ENCODE measurements at regions not wholly inside any gene's neighbourhood (a gene's known extent, or its start where the extent isn't known, plus 50 kb on each side); places are given as distances from the start of the nearest gene placed in this dataset.
"Not testable (repeated sequence)": the region's sequence is repeated elsewhere in the genome, so short reads cannot be mapped to it uniquely, and the experiment has no call there.

- no peak for DNase-seq
Observed at GRCh38 chr2:40962026-40962425, 510.1 kb upstream of the SLC8A1 start.

DNA sequence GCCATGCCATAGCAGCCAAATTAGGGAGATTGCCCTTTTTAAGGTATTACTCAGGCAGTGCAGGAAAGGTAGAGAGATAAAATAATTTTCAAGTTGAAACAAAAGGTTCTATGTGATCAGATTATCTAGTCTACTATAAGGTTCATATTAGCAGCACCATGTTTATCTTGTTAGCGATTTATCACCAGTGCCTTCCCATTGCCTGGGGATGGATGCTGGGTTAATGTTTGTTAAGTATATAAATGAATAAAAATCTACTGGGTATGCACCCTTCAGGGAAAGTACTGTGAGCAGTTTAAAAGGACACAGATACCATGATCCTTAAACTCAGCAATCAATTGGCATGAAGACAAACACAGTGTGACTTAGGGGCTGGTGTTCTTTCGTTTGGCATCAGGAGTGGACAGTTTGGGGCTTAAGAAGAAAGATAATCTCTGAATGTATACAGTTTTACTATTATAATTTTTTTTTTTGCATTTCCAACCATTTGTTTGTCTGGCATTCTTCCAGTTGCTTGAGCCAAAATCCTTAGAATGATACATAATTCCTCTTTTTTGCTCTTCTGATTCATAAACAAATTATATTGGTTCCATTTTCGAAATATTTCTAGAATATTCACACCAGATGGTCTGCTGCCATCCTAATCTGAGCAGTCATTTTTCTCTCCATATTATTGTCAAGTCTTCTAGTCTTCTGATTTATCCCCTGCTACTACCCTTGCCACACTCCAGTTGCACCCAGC lies 512.8 kb upstream of the SLC8A1 start:
- DNase-seq = no peak

DNA sequence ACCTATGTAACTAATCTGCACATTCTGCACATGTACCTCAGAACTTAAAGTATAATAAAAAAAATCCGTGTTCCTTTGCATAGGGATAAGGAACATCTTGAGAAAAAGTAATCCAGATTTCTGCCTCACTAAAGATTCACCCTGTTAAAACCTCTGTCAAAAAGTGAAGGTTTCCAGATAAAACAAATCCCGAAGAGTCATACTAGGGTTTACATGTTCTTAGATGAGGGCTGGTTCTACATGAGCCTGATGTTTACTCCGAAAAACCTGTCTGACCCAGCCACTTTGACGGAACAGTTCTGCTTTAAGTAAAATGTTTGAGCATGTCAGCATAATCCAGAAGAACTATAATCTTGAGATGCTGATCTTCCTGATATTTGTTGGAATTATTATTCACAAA lies 515.6 kb upstream of the SLC8A1 start:
- no peak for DNase-seq

GRCh38 chr2:40975151-40975550 lies 523.3 kb upstream of the SLC8A1 start:
- no peak for DNase-seq

- no peak for DNase-seq
Observed at GRCh38 chr2:40997362-40997761, 545.5 kb upstream of the SLC8A1 start.

GRCh38 chr2:41000374-41000773 lies 548.5 kb upstream of the SLC8A1 start:
- DNase-seq = no peak

GRCh38 chr2:41000906-41001305 lies 549.0 kb upstream of the SLC8A1 start:
- no peak for DNase-seq

- DNase-seq = no peak
Observed at GRCh38 chr2:41004700-41005099, 552.8 kb upstream of the SLC8A1 start.

GRCh38 chr2:41020358-41020757 lies 568.5 kb upstream of the SLC8A1 start:
- no peak for DNase-seq

- DNase-seq = no peak
Observed at GRCh38 chr2:41024816-41025215, 572.9 kb upstream of the SLC8A1 start.

- no peak for DNase-seq
Observed at GRCh38 chr2:41026613-41027012, 574.7 kb upstream of the SLC8A1 start.

DNA sequence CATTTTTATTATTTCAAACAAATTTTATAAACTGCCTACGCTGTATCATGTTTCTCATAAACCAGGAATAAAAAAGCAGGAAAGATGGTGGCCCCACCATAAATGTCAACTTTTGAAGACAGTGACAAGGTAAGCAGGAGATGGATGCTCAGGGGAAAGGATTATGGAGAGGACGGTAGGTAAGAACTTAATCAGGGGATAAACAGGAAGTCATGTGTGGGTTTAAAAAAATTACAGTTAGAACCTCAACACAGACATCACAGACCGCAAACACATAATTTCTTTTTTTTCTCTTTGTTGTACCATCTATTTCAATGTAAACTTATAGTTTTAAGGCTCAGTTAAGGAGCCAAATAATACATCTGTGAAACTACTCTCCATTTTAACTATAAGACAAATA lies 575.2 kb upstream of the SLC8A1 start:
- no peak for DNase-seq

DNA sequence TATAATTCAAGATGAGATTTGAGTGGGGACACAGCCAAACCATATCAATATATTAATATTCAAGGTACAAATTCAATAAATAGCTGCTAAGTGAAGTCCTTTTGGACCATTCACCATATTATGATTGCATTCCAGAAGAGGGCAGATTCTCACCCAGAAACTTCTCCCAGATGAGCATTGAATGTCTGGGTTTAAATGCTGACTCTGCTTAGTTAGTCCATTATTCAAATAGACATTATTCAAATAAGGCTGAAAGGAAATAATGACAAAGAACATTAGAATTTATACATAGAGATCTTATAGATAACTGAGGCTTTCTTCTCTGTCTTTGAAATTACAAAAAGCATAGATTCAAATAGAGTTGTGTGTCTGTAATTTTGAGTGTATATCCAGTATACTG lies 579.4 kb upstream of the SLC8A1 start:
- no peak for DNase-seq

DNA sequence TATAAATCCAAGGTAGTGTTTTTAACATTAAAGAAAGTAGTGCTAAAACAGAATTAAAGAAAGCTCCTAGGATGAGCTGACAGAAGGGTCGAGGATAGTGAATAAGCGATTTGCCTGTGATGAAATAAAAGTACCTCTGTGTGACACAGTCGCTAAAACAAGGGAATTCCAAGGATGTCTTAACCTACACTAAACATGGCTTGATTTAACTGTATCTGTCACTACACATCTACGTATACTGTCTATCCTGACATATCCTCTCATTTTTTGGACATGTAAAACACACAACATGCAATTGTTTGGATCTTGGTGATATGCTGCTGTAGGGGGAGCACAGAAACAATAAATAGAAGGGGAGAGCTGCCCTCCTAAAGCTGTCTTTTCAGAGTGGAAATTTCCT lies 580.8 kb upstream of the SLC8A1 start:
- no peak for DNase-seq

- no peak for DNase-seq
Observed at GRCh38 chr2:41033127-41033526, 581.2 kb upstream of the SLC8A1 start.

DNA sequence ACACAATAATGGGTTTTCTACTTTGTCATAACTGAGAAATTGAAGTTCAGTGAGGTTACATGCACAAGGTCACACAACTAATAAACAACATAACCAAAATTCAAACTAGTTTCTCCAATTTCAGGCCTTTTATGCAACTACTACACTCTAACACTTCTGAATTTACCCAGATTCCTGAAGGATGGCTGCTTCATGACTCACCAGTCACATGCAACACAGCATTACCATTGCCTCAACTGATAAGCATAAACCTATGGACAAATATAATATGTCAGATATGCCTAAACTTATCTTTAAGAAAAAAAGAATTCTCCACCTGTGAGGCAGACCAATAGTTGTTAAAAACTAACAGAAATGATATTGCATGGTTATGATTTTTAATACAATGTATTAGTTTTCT lies 586.5 kb upstream of the SLC8A1 start:
- DNase-seq = no peak

DNA sequence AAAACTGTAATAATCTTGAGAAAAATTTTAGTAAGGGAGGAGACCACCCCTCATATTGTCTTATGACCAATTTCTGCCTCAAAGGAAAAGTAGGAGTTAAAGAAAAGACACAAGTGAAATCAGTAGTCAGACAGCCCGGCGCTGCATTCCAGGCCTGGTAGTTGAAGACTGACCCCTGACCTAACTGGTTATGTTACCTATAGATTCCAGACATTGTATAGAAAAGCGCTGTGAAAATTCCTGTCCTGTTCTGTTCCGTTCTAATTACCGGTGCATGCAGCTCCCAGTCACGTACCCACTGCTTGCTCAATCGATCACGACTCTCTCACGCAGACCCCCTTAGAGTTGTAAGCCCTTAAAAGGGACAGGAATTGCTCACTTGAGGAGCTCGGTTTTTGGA lies 587.9 kb upstream of the SLC8A1 start:
- DNase-seq = not testable (repeated sequence)

DNA sequence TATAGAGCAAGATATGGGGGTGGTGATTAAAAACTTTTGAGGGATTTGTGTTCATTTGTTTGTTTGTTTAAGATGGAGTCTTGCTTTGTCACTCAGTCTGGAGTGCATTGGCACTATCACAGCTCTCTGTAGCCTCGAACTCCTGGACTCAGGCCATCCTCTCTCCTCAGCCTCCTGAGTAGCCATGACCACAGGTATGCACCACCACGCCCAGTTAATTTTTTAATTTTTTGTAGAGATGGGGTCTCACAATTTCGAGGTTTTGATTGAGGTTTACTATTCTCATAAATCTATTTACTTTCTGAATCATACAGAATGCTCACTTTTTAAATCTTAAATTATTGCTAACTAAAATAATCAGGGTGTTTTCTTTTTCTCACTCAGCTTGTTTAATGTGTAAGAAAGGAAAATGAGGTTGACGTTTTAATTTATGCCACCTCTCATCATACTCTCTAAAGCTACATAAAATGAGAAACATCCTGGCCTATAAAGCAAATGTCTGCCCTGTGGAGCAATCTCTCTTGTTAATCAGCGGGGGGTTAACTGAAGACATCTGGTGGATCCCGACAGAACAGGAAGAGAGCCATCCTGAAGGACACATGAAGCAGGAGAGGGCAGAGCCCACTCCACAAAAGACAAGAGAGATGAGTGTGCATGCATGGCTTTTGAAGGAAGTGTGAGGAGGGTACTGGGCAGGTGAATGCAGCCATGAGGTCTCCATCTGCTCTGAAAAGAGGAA lies 589.1 kb upstream of the SLC8A1 start:
- no peak for DNase-seq

DNA sequence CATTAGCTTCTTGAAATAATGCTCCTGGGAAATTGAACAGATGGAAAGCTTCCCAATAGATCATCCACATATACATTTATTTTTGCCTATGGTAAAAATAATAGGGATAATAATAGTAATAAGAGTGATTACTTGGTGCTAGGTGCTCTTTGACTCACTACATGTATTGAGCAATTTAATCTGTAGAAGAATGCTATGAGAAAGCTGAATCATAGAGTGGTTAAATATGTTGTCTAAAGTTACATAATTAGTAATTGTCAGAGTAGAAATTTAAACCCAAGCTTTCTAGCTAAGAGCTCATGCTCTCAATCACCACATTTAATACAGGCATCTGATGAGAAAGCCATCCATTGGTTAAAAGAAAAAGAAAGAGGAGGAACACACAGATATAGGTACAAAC lies 590.5 kb upstream of the SLC8A1 start:
- no peak for DNase-seq

DNA sequence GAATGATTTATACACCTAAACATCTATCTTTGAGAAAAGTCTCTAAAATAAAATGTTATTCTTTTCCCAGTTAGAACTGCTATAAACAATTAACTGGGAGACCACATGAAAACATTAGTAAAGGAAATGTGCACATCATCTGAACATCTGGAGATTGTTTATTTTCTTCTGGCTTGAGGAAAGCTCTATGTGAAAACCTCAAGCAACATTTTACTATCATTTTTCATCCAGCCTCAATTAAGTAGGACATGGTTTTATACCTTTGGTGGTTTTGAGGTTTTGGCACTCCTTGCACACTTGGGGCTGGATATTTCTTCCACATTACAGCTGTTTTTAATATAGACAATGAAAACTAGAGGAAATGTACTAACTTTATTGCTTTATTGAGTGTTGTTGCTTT lies 609.5 kb upstream of the SLC8A1 start:
- DNase-seq = no peak

- DNase-seq = no peak
Observed at GRCh38 chr2:41062336-41062735, 610.4 kb upstream of the SLC8A1 start.

DNA sequence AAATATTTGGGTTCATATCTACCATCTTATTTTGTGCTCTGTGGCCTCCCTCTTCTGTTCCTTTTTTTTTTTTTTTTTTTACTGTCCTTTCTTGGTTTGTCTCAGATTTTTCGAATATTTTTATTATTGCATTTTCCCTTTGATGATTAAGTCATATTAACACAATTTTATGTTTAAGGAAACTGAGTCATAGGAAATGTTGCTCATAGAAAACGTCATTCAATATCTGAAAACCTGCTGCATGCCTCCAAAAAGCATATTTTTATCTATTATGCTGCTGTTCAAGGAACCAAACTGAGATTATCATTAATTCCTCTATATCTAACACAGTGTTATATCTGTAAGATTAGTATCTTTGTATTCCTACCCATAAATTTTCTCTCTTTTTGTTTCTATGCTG lies 614.3 kb upstream of the SLC8A1 start:
- no peak for DNase-seq

DNA sequence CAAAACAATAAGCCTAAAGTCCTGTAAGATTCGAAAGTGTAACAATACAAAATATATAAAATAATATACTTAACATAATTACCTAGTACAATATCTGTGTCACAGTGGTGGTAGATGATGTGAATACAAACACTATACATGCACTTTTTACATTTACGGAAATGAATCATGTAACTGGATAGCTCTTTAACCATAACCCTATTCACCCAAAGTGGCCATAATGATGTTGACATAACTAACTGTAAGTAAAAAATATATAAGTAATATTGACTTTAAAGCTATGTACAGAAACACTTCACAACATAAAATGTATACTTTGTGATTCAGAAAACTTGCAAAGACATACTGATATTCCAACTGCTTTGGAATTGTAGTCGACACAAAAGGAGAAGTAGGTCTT lies 616.9 kb upstream of the SLC8A1 start:
- no peak for DNase-seq

GRCh38 chr2:41078341-41078740 lies 626.5 kb upstream of the SLC8A1 start:
- DNase-seq = no peak

GRCh38 chr2:41079011-41079410 lies 627.1 kb upstream of the SLC8A1 start:
- DNase-seq = no peak
